Brain microvascular endothelial cell (primary cell): ENCODE measurements at regions not wholly inside any gene's neighbourhood (a gene's known extent, or its start where the extent isn't known, plus 50 kb on each side); places are given as distances from the start of the nearest gene placed in this dataset.

Source experiments
- DNase-seq: peaks from one replicate; pipeline ENCODE4 v3.0.0-alpha.2; 2020
- H3K27ac ChIP-seq: fragments of 250-450 bp; sonication (Bioruptor Pico); 2 replicates; pipeline ENCODE4 v1.5.1; 2020; ENCODE audit warnings: mild to moderate bottlenecking, moderate library complexity
- H3K27me3 ChIP-seq: fragments of 250-450 bp; sonication (Bioruptor Pico); replicated peaks from 2 replicates; pipeline ENCODE4 v1.5.1; 2020; ENCODE audit warnings: mild to moderate bottlenecking
- H3K36me3 ChIP-seq: fragments of 250-450 bp; sonication (Bioruptor Pico); replicated peaks from 2 replicates; pipeline ENCODE4 v1.5.1; 2020; ENCODE audit warnings: mild to moderate bottlenecking
- H3K4me3 ChIP-seq: 2 replicates; pipeline ENCODE4 v1.5.1; 2011; ENCODE audit warnings: low read depth, mild to moderate bottlenecking, control low read depth, low read length, moderate library complexity
- CTCF ChIP-seq: IDR thresholded peaks from 2 replicates; pipeline ENCODE4 v1.5.1; 2011; ENCODE audit warnings: low read depth, mild to moderate bottlenecking, moderate library complexity, low read length, control low read depth, inconsistent platforms; ENCODE audit errors: missing control alignments
- in situ Hi-C: cut with HindIII; loops from 2 replicates; pipeline ENCODE4 v1.10.0; 2017; ENCODE audit warnings: low sequenced_read_pairs, low pct_ligation_motif_present

DNA sequence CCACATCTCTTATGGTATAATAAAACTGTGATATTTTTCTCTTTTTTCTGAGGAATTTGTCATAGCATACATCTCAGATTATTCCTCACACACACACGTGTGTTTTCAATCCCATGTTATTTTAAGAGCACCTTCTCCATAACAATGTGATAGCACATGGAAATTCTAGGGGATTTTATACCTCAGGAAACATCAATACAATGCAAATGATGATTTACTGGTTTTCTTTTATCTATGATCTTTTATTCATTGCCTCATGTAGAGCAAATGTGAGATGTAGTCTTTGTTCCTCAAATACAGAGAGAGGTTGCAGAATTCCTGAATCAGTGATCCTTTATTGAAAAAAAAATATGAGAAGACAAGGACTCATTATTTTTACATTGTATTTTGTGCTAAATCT is 128.3 kb upstream of the ROBO1 start:
- Histone ChIP-seq H3K4me3 (no peak overlapping the region), H3K27ac (no peak overlapping the region), H3K36me3 (no peaks in the 10 kb centered on the region), H3K27me3 (no peaks in the 10 kb centered on the region)
- in situ Hi-C loops = no loop called here
- DNase-seq = no peak
- no peak for TF ChIP-seq CTCF

GRCh38 chr3:79887213-79887612 is 119.4 kb upstream of the ROBO1 start:
- DNase-seq = no peak
- Histone ChIP-seq H3K27me3 (no peaks in the 10 kb centered on the region), H3K36me3 (no peaks in the 10 kb centered on the region), H3K27ac (no peak overlapping the region), H3K4me3 (no peak overlapping the region)
- TF ChIP-seq CTCF = no peak
- in situ Hi-C loops = no loop called here

DNA sequence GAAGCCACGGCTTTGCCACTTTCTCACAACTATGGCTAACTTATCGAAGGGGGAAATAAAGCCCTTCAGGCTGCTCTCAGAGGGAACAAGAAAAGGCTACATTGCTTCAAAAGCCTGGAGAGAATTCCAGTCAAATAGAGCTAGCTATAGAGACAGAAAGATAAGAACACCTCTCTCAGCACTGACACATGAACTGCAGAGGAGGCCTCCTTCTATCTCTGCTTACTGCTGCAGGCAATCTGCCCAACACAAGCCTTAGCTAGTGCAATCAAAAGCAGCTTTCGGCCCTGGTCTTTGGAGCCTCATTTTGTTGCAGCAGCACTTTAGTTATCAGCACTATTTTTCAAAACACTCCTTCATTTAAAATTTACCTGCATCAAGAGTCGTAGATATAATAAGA is 118.4 kb upstream of the ROBO1 start:
- H3K36me3 ChIP-seq = no peaks in the 10 kb centered on the region
- H3K27ac ChIP-seq = no peak overlapping the region
- in situ Hi-C loops = no loop called here
- DNase-seq = peak; percentile 21
- TF ChIP-seq CTCF = no peak
- H3K4me3 ChIP-seq = no peak overlapping the region
- no peaks in the 10 kb centered on the region for H3K27me3 ChIP-seq

DNA sequence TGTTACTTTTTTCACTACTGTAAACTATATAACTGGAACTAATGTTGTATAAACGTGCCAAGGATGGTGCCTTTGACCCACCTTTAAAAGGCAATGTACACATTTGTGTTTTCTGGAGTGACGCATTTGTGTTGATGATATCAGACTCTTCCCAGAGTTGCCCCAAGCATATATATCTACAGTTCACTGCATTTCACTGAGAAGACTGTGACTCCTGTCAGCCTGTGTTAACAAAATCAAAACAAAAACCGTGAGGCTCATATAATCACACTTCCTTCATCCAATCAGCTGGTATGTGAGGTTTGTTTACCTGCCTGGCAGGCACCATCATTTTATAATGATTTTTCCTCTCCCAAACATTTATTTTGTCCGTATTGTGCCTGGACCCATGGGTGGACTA is 117.6 kb upstream of the ROBO1 start:
- no peaks in the 10 kb centered on the region for H3K36me3 ChIP-seq
- TF ChIP-seq CTCF = no peak
- no peak overlapping the region for H3K4me3 ChIP-seq
- no peak for DNase-seq
- H3K27ac ChIP-seq = no peak overlapping the region
- no peaks in the 10 kb centered on the region for H3K27me3 ChIP-seq
- in situ Hi-C loops = no loop called here

DNA sequence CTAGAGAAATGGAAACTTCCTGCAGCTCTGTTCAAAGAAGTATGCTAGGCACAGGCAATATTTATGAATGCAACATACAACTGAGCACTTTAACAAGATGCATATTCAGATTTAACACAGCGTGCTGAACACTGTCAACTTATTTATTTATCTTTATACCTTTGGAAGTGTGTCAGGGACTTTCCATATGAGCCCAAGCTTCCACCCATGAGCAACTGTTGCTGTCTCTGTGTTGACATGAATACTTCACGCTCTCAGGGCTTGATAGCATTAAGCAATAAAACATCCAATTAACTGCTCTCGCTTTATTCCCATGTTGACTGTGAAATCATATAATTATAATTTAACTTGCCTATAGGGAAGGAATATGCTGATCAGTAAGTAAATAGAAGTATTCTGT is 116.6 kb upstream of the ROBO1 start:
- in situ Hi-C loops = no loop called here
- Histone ChIP-seq H3K4me3 (no peak overlapping the region), H3K27me3 (no peaks in the 10 kb centered on the region), H3K27ac (no peak overlapping the region), H3K36me3 (no peaks in the 10 kb centered on the region)
- TF ChIP-seq CTCF = no peak
- no peak for DNase-seq

DNA sequence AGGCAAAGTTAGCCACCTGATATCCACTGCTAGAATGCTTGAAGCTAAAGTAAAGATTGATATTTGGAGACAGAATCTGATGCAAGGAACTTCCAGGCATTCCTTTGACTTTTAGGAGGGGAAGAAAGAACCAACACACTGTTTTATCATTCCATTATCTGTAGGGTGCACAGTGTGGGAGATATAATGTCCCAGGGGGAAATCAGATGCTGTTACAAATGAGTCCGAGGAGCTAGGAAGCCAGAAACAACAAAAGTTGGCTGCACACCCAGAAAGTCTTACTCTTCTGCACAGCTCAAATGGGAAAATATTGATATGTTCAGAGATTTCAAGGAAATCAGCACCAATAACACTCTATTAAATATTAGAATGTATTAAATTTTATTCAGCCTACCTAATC is 113.6 kb upstream of the ROBO1 start:
- Histone ChIP-seq H3K27me3 (no peaks in the 10 kb centered on the region), H3K27ac (no peak overlapping the region), H3K4me3 (no peak overlapping the region), H3K36me3 (no peaks in the 10 kb centered on the region)
- in situ Hi-C loops = no loop called here
- no peak for TF ChIP-seq CTCF
- peak; percentile 75 for DNase-seq
